Activated T-helper 17 cell treated with anti-CD3 and anti-CD28 coated beads, Interleukin-2, amount 50 U/mL, for 72 hours (primary cell): ENCODE measurements at regions not wholly inside any gene's neighbourhood (a gene's known extent, or its start where the extent isn't known, plus 50 kb on each side); places are given as distances from the start of the nearest gene placed in this dataset.

ENCODE experiments used
- ATAC-seq: fragments of 150-1000 bp; cut with Tn5 transposase; replicated peaks from 2 replicates; pipeline ENCODE4 v1.10.0; 2021; ENCODE audit warnings: mild to moderate bottlenecking, moderate library complexity
- H3K27ac Mint-ChIP-seq: one replicate; pipeline ENCODE4 v1.8.0; 2022; ENCODE audit warnings: mixed read lengths
- H3K27me3 Mint-ChIP-seq: one replicate; pipeline ENCODE4 v1.8.0; 2022; ENCODE audit warnings: mixed read lengths
- H3K36me3 Mint-ChIP-seq: one replicate; pipeline ENCODE4 v1.8.0; 2022; ENCODE audit warnings: low read depth, mild to moderate bottlenecking, mixed read lengths
- H3K4me1 Mint-ChIP-seq: one replicate; pipeline ENCODE4 v1.8.0; 2022; ENCODE audit warnings: mixed read lengths
- H3K4me3 Mint-ChIP-seq: one replicate; pipeline ENCODE4 v1.8.0; 2022; ENCODE audit warnings: mild to moderate bottlenecking, mixed read lengths
- H3K9me3 Mint-ChIP-seq: one replicate; pipeline ENCODE4 v1.8.0; 2022; ENCODE audit warnings: mixed read lengths

- Mint-ChIP-seq H3K36me3 (peaks cover 2% of the 10 kb centered on the region), H3K4me1 (peaks cover 18% of the 10 kb centered on the region), H3K27ac (peak overlapping the region; percentile 31), H3K27me3 (no peaks in the 10 kb centered on the region), H3K4me3 (no peak overlapping the region), H3K9me3 (no peaks in the 10 kb centered on the region)
- ATAC-seq = no peak
Observed at GRCh38 chr6:143583542-143584327, 72.2 kb upstream of the FUCA2 start.

- Mint-ChIP-seq H3K4me1 (peaks cover 23% of the 10 kb centered on the region), H3K4me3 (peak overlapping the region; percentile 9), H3K27me3 (no peaks in the 10 kb centered on the region), H3K36me3 (peaks cover 7% of the 10 kb centered on the region), H3K9me3 (no peaks in the 10 kb centered on the region), H3K27ac (peak overlapping the region; percentile 88)
- no peak for ATAC-seq
Observed at GRCh38 chr6:143581835-143582480, 70.4 kb upstream of the FUCA2 start.

- H3K4me1 Mint-ChIP-seq = peaks cover 20% of the 10 kb centered on the region
- H3K27ac Mint-ChIP-seq = no peak overlapping the region
- no peaks in the 10 kb centered on the region for H3K9me3 Mint-ChIP-seq
- H3K36me3 Mint-ChIP-seq = peaks cover 7% of the 10 kb centered on the region
- no peaks in the 10 kb centered on the region for H3K27me3 Mint-ChIP-seq
- H3K4me3 Mint-ChIP-seq = no peak overlapping the region
- no peak for ATAC-seq
Observed at GRCh38 chr6:143579703-143580102, 68.2 kb upstream of the FUCA2 start.

GRCh38 chr6:143578054-143578453 is 66.5 kb upstream of the FUCA2 start:
- Mint-ChIP-seq H3K4me1 (peaks cover 20% of the 10 kb centered on the region), H3K9me3 (no peaks in the 10 kb centered on the region), H3K27ac (peak overlapping the region; percentile 51), H3K27me3 (no peaks in the 10 kb centered on the region), H3K36me3 (peaks cover 7% of the 10 kb centered on the region), H3K4me3 (no peak overlapping the region)
- no peak for ATAC-seq

GRCh38 chr6:143575901-143576426 is 64.4 kb upstream of the FUCA2 start:
- H3K9me3 Mint-ChIP-seq = no peaks in the 10 kb centered on the region
- peaks cover 10% of the 10 kb centered on the region for H3K4me1 Mint-ChIP-seq
- peaks cover 7% of the 10 kb centered on the region for H3K36me3 Mint-ChIP-seq
- H3K27ac Mint-ChIP-seq = no peak overlapping the region
- no peak overlapping the region for H3K4me3 Mint-ChIP-seq
- H3K27me3 Mint-ChIP-seq = no peaks in the 10 kb centered on the region
- ATAC-seq = no peak

GRCh38 chr6:143575440-143575839 is 63.9 kb upstream of the FUCA2 start:
- Mint-ChIP-seq H3K4me3 (no peak overlapping the region), H3K27ac (no peak overlapping the region), H3K36me3 (peaks cover 7% of the 10 kb centered on the region), H3K27me3 (no peaks in the 10 kb centered on the region), H3K9me3 (no peaks in the 10 kb centered on the region), H3K4me1 (peaks cover 6% of the 10 kb centered on the region)
- ATAC-seq = peak; percentile 85

- no peak for ATAC-seq
- no peaks in the 10 kb centered on the region for H3K9me3 Mint-ChIP-seq
Observed at GRCh38 chr6:143570147-143570853, 58.8 kb upstream of the FUCA2 start.

GRCh38 chr6:143569040-143569439 is 57.5 kb upstream of the FUCA2 start:
- peaks cover 35% of the 10 kb centered on the region for H3K4me1 Mint-ChIP-seq
- H3K36me3 Mint-ChIP-seq = no peaks in the 10 kb centered on the region
- no peak overlapping the region for H3K4me3 Mint-ChIP-seq
- ATAC-seq = no peak
- H3K27ac Mint-ChIP-seq = no peak overlapping the region
- H3K27me3 Mint-ChIP-seq = no peaks in the 10 kb centered on the region
- H3K9me3 Mint-ChIP-seq = no peaks in the 10 kb centered on the region

More at GRCh38 chr6:143570147-143570853, 58.8 kb upstream of the FUCA2 start:
- H3K4me3 Mint-ChIP-seq = no peak overlapping the region
- H3K36me3 Mint-ChIP-seq = no peaks in the 10 kb centered on the region
- no peaks in the 10 kb centered on the region for H3K27me3 Mint-ChIP-seq
- H3K4me1 Mint-ChIP-seq = peaks cover 30% of the 10 kb centered on the region
- H3K27ac Mint-ChIP-seq = no peak overlapping the region

- no peak overlapping the region for H3K4me3 Mint-ChIP-seq
- H3K27me3 Mint-ChIP-seq = no peaks in the 10 kb centered on the region
- H3K9me3 Mint-ChIP-seq = no peaks in the 10 kb centered on the region
- H3K36me3 Mint-ChIP-seq = peaks cover 5% of the 10 kb centered on the region
- ATAC-seq = no peak
- H3K4me1 Mint-ChIP-seq = peaks cover 51% of the 10 kb centered on the region
- H3K27ac Mint-ChIP-seq = no peak overlapping the region
Observed at GRCh38 chr6:143564484-143565017, 53.0 kb upstream of the FUCA2 start.

- ATAC-seq = no peak
- H3K4me3 Mint-ChIP-seq = no peak overlapping the region
- peak overlapping the region; percentile 83 for H3K27ac Mint-ChIP-seq
- peaks cover 52% of the 10 kb centered on the region for H3K4me1 Mint-ChIP-seq
- peaks cover 5% of the 10 kb centered on the region for H3K36me3 Mint-ChIP-seq
- H3K9me3 Mint-ChIP-seq = no peaks in the 10 kb centered on the region
- H3K27me3 Mint-ChIP-seq = no peaks in the 10 kb centered on the region
Observed at GRCh38 chr6:143562143-143562542, 50.6 kb upstream of the FUCA2 start.
